Upper lobe of left lung (tissue), 4 donors: ENCODE measurements at regions not wholly inside any gene's neighbourhood (a gene's known extent, or its start where the extent isn't known, plus 50 kb on each side); places are given as distances from the start of the nearest gene placed in this dataset.

ENCODE experiments used
- CTCF ChIP-seq, 6 experiments: fragments of 450-650 bp in 4 of 6; fragments of 200-600 bp in 2 of 6; sonication (generic) in 2 of 6; IDR thresholded peaks; one replicate each; pipeline ENCODE4 v1.5.1; 2016 to 2019; ENCODE audit warnings: antibody characterized with exemption in 6 of 6
- POLR2A ChIP-seq, 4 donors: fragments of 450-650 bp; IDR thresholded peaks; one replicate each; pipeline ENCODE4 v1.5.1; 2016 to 2017; ENCODE audit warnings: antibody characterized with exemption in 4 of 4, mild to moderate bottlenecking in 2 of 4
- POLR2AphosphoS5 ChIP-seq, 2 donors: sonication (generic); formaldehyde crosslinking; IDR thresholded peaks; one replicate each; pipeline ENCODE4 v1.5.1; 2017; ENCODE audit warnings: antibody characterized with exemption in 2 of 2

- TF ChIP-seq POLR2A (IDR thresholded peaks at IDR 0.05) = no peak
- TF ChIP-seq CTCF (IDR thresholded peaks at IDR 0.05) = no peak
- TF ChIP-seq POLR2AphosphoS5 (IDR thresholded peaks at IDR 0.05) = no peak
These were observed 110.8 kb downstream of the MTNR1B start for GRCh38 chr11:93080146-93080759.
